ENCODE measurements at regions not wholly inside any gene's neighbourhood (a gene's known extent, or its start where the extent isn't known, plus 50 kb on each side); places are given as distances from the start of the nearest gene placed in this dataset.

DNA sequence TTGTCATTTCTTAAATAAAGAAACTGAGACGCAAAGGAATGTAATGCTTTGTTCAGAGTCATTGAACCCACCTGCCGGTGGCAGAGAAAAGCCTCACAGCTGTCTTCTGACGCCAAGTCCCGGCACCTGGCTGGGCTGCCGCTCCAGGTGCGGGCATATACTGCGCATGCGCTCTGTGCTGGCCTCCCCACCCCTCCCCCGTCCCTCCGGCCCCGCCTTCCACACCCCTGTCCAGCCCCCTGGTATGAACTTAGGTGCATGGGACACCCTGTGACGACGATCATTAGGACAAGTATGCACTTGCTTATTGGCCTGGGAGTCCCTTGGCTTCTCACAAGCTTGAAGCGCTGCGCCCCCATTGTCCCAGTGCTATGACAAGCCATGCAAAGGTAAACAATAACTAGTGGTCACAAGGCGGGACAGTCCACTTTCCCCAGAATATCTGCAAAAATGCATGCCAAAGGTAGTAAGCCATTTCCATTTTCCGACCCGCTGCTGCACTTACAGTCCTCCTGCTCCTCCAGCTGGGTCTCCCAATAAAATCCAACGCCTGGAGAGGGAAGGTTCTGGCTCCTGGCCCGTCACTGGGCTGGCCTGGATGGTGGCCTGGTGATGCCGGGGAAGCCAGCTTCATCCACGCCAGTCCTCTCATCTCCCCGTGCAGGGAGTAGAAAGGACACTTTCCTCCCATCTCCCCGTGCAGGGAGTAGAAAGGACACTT is 100.4 kb downstream of the PSMG1 start:
- H3K27ac ChIP-seq: no peak overlapping the region
- no peak for TF ChIP-seq ZFX (IDR thresholded peaks at IDR 0.05; ENCODE audit: borderline replicate concordance)
- peak; percentile 25; the same call in 1 of the 2 replicates for TF ChIP-seq CTCF (IDR thresholded peaks at IDR 0.05)

- TF ChIP-seq ZFX (IDR thresholded peaks at IDR 0.05; ENCODE audit: borderline replicate concordance): no peak
- no peak overlapping the region for H3K27ac ChIP-seq
Measured at GRCh38 chr21:39080366-39080765, 102.9 kb downstream of the PSMG1 start.

DNA sequence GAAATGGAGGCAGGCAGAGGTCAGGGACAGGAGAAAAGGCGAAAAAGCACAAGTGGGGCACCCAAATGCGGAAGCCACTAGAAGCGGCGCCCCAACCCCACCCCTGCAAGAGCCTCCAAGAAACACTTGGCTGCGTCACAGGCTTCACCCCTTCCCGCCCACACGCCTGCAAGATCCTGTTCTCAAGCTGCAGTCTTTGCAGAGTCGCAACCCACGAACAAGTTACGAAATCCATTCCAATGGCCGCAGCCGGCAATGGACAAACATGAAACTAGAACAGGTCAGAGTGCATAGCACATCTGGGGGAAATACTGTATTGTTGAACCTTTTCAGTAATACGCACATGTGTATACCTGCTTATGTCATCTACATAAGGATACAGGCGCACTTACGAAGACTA is 103.6 kb downstream of the PSMG1 start:
- no peak overlapping the region for H3K27ac ChIP-seq
- no peak for TF ChIP-seq CTCF (IDR thresholded peaks at IDR 0.05)

GRCh38 chr21:39078322-39079065 is 104.8 kb downstream of the PSMG1 start:
- H3K27ac ChIP-seq: no peak overlapping the region

DNA sequence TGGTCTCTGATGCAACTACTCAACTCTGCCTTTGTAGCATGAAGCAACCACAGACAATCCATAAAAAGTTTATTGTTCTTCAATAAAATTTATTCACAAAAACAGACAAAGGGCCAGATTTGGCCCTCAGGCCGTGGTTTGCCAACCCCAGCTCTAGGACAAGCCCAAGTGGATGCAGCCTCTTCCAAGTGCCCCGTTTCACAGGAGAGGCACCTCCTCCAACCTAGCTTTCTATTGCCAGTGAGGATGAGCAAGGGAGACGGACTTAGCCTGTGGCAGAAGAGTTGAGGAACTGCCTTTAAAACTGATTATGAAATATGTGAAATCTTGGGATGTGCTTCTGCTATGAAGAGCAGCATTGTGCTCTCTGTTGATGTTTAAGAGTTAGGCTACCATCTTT is 105.4 kb downstream of the PSMG1 start:
- TF ChIP-seq ZFX (IDR thresholded peaks at IDR 0.05; ENCODE audit: borderline replicate concordance) (no peak), CTCF (IDR thresholded peaks at IDR 0.05) (no peak)

More at GRCh38 chr21:39078322-39079065, 104.8 kb downstream of the PSMG1 start:
- TF ChIP-seq ZFX (IDR thresholded peaks at IDR 0.05; ENCODE audit: borderline replicate concordance): no peak
- no peak for TF ChIP-seq CTCF (IDR thresholded peaks at IDR 0.05)

DNA sequence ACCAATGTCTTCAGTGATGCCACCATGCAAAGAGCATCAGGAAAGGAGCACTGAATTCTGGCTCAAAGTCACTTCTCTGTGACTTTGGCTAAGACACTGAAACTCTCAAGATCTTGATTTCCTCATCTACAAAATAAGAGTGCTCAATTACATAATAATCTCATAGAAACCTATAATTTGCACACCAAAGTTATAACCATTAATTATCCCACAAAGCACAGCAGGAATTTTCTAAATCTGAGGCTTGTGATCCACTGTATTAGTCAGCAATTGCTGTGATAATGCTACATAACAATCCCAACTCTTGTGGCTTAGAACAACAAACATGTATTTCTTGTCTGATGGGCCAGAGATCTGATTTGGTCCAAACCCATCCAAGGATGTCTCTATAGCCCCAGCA is 108.7 kb downstream of the PSMG1 start:
- no peak overlapping the region for H3K27ac ChIP-seq
- TF ChIP-seq ZFX (IDR thresholded peaks at IDR 0.05; ENCODE audit: borderline replicate concordance) (no peak), CTCF (IDR thresholded peaks at IDR 0.05) (no peak)

More for the DNA sequence above, 105.4 kb downstream of the PSMG1 start:
- H3K27ac ChIP-seq: no peak overlapping the region

- TF ChIP-seq ZFX (IDR thresholded peaks at IDR 0.05; ENCODE audit: borderline replicate concordance): no peak
- TF ChIP-seq CTCF (IDR thresholded peaks at IDR 0.05): no peak
Measured at GRCh38 chr21:39073717-39074116, 109.5 kb downstream of the PSMG1 start.

More at GRCh38 chr21:39073717-39074116, 109.5 kb downstream of the PSMG1 start:
- no peak overlapping the region for H3K27ac ChIP-seq

All from 22Rv1 (cell line).